GM18519 (cell line): ENCODE measurements at regions not wholly inside any gene's neighbourhood (a gene's known extent, or its start where the extent isn't known, plus 50 kb on each side); places are given as distances from the start of the nearest gene placed in this dataset.

Experiments used
- ATAC-seq: cut with Tn5 transposase; IDR thresholded peaks from one replicate; pipeline ENCODE4 v1.9.1; 2021; ENCODE audit warnings: mild to moderate bottlenecking, moderate library complexity; ENCODE audit not compliant: unreplicated experiment, low FRiP score

DNA sequence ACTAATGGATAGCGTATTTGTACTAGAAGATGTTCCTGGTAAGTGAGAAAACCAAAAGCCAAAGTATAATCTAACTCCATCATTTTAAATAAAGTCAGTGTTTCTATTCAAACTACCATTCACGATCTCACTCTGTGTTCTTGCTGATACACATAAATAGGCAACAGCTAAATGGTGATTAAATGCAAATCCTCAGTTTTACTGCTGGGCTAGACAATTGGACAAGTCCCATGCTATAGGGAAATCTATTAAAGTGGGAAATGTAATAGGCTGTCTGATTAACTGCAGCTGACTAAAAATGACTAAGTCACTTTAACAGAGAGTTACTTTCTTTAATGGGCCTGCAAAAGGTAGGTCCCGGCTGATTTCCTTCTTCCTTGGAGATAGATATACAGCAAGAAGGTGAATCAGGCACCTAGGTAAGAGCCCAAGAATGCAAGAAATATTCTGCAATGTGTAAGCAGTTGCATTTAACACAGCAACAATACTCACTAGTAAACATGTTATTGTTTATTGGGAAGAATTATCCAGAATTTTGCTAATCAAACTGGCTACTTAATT, 298.4 kb downstream of the SLITRK6 start:
- ATAC-seq = no peak

DNA sequence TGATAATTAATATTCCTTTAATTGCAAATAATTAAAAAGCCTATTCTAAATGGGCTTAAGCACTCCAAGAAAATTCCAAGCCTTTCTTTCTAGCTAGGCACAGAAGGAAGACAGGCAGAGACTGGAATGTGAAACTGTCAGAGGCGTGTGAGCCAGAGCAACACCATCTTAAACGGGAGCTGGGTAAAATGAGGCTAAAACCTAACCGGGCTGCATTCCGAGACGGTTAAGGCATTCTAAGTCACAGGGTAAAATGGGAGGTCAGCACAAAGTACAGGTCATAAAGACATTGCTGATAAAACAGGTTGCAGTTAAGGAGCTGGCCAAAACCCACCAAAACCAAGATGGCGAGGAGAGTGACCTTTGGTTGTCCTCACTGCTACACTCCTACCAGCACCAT, 300.4 kb downstream of the SLITRK6 start:
- ATAC-seq = no peak

DNA sequence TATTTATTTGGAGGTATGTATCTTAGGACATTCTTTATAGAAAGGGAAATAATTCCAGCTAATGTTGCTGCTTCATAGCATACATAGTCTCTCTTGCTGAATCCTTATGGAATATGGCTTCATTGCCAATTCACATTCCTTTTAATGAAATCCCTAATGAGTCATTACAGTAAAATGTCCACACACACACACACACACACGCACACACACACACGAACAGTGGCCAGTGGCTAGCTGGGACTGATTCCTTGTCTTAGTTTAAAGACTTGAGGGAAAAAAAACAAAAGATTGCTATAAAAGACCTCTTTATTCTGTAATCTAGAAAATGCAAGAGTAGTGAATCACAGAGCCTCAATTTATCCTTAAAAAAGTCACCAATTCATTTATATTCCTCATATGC, 301.6 kb downstream of the SLITRK6 start:
- no peak for ATAC-seq

DNA sequence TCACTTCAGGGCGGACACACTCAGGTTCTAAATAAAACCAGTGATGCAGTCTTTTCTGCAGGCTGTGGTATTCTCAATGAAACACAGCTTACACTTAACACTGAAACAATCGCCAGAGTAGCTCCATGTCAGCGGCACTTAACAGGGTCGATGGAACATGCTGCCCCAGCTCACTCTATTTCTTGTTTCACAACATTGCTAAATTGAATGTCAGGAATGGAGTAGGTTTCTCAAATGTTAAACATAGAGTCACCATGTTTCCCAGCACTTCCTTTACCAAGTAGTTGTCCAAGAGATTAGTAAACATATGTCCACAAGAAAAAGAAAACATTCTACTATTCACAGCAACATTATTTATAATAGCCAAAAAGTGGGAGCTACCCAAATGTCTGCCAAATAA, 306.9 kb downstream of the SLITRK6 start:
- no peak for ATAC-seq

DNA sequence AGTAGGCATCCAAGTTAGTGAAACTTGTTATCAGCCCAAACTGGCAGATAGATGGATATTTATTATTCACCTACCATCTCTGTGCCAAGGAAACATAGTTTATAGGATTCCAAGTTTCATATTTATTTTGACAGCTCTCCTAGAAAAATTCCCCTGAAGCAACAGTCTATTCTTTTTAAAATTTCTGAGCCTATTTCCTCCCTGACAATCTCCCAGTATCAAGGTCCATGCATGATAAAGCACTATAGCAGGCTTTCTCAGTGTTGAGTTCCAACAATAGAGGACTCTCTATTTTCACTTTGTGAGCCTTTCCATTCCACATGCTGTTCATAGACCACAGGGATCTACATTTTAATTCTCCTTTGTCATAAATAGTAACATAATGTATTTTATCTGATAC, 312.6 kb downstream of the SLITRK6 start:
- no peak for ATAC-seq

DNA sequence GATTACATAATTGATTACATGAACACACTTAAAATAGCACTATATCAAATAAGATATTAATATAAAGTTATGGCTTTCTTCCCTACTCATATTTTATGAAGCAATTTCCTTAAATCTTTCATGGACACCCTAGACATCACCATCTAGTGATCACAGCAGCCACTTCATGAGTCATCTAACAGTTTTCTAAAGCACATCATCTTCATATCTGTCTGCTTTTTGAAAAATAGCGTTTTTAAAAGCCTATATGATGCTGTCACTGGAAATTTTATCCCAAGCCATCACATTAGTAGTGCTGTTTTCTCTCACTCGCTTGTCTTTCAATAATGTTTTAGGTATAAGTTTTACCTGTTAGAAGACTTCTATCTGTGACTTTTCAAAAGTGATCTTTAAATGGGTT, 326.1 kb downstream of the SLITRK6 start:
- ATAC-seq = no peak

DNA sequence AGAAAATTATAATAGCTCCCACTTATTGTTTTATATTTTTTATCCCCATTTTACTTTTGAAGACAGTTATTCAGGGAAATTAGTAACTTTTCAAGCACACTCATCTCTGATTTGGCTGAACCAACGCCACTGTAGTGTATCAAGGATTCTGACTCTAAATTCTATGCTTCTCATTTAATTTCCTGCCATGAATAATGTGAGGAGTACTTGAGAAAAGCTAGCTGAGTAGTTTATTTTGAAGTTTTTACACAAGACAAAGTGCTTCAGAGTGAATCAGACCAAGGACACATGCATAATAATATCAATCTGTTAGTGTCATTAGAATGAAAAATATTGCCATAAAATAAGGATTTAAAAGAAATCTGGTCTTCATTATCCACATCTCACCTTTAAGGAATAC, 329.9 kb downstream of the SLITRK6 start:
- no peak for ATAC-seq

DNA sequence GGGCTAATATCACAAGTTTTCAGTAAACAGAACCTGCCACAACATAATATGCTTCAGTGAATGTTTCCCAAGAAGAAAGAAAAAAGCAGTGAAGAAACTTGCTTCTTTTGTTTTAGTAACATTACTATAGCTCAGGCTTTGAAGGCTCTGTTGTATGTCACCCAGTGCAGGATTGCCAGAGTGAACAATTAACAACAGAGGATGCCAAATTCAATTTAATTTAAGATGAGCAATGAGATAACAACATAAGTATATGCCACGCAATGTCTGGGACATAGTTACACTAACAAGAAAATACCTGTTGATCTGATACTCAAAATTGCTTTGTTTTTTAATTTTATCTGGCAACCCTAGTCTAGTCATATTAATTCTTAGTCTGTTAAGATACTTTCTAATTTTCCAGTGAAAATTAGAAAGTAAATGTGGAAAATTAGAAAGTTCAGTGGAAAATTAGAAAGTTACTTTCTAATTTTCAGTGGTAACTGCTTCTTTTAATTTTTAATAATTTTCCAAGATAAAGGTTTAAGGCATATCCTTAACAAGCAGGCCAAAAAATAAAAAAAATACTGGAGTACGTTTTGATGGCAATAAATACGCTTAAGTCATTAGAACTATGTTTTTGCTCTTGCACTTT, 336.3 kb downstream of the SLITRK6 start:
- no peak for ATAC-seq

DNA sequence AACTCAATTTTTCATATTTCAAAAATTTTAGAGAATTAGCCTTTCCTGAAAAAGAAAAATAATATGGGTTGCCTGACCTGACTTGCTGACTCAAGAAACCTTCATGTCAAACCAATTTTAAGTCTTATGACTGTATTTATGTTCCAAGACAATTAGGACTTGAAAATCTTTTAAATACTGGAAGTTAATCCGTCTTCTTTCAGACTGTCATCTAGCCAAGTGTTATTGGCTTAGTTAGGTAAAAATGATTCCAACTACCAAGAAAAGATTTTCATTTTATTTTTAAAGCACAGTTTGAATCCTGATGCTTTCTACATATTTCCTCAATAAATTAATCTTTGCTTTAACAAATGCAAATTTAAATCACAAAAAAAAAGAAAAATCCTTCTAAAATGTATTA, 337.6 kb downstream of the SLITRK6 start:
- ATAC-seq = no peak

DNA sequence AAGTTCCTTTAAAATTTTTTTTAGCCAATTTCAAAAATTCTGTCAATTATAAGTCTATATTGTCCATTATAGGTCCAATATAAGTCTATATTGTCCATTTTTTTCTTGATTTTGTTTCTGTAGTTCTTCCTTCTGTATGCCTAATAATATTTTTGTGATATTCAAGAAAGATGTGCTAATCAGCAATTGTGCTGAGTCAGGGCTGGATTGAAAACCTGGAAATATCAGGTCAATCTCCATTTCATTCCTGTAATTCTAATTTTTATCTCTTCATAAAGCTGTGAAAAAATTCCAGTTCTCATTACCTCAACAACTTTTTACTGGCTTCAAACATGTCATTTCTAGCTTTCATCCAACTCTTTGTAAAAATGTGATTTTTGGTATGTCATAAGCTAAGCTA, 353.7 kb downstream of the SLITRK6 start:
- ATAC-seq = no peak

DNA sequence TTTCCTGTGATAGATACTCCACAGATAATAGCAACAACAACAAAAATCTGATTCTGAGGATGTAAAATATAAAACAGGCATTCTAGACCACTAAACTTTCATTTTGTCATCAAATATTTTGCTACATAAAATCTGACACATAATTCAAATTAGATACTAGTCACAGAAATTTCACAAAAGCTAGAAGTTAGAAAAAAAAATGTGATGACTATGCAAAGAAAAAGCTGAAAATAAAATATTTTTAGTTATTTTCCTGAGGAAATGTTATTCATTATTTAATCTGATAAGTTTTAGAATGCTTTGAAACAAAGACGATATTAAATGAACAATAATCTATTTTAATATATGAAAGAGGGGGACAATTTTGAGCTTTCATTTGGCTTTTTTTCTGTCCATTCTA, 357.2 kb downstream of the SLITRK6 start:
- ATAC-seq = no peak

DNA sequence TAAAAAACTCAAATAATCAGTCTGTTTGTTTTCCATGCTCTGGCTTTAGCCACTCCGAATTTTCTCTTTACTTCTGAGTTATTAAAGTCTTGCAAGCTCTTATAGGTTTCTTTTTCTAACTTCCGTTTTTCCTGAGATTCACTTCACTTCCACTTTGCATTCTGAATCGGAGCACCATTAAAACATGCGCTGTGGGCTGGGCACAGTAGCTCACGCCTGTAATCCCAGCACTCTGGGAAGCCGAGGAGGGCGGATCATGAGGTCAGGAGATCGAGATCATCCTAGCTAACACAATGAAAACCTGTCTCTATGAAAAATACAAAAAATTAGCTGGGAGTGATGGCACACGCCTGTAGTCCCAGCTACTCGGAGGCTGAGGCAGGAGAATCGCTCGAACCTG, 357.9 kb downstream of the SLITRK6 start:
- no peak for ATAC-seq

DNA sequence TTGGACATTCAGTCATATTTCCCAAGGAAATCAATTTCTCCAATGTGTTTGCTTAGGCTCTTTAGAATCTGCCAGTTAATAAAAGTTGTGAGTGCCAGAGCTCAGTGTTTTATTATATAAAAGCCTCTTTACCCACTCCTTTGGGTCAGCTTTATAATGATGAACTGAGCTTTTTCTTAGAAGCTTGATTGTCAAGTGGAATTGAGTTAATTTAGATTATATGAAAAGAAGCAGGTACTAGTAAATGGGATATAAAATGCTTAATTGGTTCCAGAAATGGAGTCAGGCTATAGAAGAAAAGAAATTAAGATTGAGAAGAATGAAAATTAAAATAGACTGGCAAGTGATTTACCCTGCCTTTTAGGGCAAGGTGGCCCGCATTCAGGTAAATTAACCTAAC, 363.2 kb downstream of the SLITRK6 start:
- no peak for ATAC-seq

DNA sequence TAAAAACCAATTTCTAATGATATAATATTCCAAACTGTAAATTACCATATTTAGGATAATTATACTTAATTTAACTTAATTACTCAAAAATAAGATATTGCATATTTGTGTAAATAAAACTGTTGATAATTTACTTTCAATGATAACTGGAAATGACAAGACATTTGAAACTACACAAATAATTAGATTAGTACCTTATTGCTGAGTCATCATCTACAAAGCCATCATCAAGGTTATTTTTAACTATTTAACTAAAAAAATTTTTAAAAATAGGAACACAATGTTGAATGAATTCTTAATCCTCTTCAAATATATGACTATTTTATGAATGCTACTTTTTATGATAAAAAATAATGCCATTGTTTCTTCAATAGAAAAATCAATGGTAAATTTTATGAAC, 364.3 kb downstream of the SLITRK6 start:
- no peak for ATAC-seq

DNA sequence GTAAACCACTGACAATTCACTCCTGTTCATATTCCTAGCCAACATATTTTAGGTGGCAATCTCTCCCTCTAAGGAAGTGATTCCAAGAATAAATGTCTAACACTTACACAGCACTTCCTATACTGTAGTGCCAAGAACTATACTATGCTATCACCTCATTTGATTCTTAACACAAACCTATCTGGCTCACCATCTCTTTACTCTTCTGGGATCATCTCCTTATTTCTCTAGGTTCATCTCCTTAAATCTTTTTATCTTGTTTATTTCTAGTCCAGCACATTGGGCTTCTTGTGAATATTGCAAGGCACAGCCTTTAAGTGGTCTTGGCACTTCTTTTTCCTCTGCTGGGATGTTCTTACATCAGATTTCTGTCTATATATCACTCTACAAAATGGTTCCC, 366.3 kb downstream of the SLITRK6 start:
- ATAC-seq = no peak

DNA sequence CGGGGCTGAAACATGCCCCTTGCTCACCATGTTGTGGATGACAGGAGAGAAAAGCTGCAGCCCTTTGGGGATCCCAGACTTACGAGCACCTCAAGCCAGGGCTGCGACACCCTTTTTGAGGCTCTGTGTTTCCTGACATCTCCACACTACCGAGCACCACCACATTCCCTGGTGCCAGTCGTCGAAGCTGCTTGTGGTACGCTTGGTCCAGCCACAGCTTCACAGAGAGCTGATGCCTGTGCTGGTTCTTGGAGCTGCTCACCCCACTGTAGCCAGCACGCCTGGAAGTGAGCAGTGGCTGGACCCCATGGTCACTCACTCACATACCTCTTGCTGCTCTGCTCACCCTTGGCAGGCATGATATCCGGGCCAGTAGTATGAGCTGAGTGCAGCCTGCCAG, 367.5 kb downstream of the SLITRK6 start:
- no peak for ATAC-seq

DNA sequence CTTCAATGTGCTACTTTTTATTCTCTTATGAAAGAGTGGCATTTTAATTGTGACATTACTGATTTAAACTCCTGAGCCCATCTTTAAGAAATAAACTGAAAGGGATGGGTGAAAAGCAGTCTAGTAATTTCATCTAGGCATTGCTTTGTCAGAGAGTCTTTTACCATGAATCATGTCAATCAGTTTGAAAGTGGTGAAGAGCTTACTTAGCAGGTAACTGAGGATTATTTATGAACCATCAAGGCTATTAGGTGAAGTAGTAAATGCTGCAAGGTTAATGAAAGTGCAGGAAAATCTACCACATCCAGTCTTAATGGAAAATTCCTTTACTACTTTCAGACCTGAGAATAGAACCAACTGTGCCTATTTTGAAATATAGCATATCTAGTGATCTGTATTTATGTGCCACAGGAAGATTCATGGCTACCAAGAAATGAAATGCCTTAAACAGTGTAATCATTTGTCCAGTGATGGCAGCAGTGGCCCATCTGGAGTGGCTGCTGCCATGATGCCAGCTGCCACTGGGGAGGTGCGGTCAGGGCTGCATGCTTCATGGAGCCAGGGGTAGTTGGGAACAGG, 368.9 kb downstream of the SLITRK6 start:
- ATAC-seq = no peak

DNA sequence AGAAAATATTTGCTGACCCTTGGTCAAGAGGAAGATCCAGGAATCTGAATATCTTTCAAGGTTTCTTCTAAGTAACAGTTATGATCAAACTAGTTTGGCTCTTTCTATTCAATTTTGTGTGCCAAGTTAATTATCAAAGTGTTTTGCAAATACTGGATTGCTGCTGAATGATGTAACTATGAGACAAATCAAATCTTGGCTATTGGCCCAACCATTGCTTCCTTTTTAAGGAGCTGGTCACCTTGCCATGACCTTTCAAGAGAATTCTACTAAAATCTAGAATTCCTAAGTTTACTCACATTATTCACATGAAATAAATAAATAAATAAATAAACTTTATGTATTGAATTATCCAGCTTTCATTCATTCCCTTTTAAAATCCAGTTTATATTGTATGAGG, 371.8 kb downstream of the SLITRK6 start:
- no peak for ATAC-seq

DNA sequence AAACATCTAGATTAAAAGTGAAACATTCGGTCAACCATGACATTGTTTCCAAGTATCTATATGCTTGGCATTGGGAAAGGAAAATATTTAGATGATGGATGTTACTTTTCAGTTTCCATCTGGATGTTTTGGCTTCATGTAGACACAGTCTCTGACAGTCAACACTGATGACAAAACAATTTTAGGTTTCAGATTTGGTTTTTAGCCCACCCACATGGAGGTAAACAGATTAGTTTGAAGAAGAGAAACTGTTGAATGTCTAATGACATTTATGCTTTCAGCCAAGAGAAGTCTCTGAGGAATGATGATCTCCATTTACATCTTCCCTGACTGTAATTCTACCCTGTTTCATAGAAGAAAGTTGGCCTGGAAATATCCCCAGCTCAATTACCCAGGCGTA, 379.1 kb downstream of the SLITRK6 start:
- ATAC-seq = no peak

DNA sequence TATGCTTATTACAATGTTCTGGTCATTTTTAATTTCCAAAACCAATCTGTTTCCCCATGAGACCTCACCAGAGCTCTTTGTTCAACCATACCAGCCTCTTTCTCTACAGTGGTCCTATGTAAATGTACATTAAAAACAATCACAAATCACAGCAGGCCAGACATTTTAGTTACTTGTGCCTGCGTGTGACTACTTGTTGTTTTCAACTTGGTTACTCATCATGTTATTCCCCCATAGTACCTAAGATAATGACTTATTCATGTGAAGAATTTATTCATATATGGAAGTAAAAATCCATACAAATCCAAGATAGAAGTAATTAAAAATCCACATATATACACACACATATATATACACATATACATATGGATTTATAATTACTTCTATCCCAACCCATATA, 379.6 kb downstream of the SLITRK6 start:
- ATAC-seq = no peak

DNA sequence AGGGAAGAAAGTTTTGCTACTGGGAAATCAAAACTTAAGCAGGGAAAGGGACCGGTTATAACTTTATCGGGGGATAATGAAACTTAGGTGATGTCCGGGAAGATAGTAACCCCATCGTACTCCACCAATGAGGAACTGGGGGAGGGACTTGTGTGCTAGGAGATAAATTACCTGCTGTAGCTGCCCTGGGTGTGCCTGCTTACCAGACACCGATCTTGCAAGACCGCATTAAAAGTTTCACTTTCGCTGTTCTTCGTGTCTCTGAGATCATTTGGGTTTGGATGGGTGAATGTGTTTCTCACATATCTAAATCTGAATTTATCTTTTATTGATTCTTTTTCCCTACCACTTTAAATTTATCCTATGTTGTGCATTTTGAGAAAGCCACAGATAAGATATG, 381.4 kb downstream of the SLITRK6 start:
- no peak for ATAC-seq

DNA sequence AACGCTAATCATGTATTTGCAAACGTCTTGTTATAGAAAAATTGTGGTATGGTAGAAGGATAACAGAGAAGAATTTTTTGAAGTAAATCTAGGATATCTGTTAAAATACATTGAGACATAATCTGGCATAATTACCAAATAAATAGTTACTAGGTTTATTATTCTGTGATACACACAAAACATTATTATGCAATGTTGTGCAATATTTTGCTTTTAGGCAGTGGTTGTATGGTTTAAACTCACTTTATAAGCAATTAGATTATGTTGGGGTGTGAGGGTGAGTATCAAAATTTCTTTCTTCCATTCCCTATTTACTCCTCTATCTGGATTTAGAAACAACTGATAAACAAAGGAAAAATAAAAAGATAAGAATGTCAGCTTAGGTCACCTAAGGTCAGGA, 385.6 kb downstream of the SLITRK6 start:
- ATAC-seq = no peak

DNA sequence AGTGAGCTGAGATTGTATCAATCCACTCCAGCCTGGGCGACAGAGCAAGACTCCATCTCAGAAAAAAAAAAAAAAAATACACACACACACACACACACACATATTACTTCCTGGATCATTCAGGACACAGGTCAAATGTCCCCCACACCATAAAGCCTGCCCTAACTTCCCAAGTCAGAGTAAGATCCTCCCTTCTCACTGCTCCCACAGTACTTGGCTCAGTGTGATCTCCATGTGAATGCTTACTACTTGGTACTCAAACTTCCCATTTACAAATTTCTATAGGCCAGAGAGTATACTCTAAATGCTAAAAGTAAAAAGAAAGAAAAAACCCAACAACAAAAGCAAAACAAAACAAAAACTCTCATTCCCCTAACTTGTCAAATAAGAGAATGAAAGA, 386.8 kb downstream of the SLITRK6 start:
- no peak for ATAC-seq
